HCT116 (cell line): ENCODE measurements at regions not wholly inside any gene's neighbourhood (a gene's known extent, or its start where the extent isn't known, plus 50 kb on each side); places are given as distances from the start of the nearest gene placed in this dataset.

Experiments used
- ATAC-seq: fragments of 200-7000 bp; cut with Tn5 transposase; 2 replicates; pipeline ENCODE4 v1.9.1; 2020; ENCODE audit warnings: mild to moderate bottlenecking, moderate library complexity
- BruUV-seq: library from RNA; stranded (reverse); fragments of 400-500 nt; replicated peaks from 2 replicates; lab custom pipeline; 2021; lab: Mats Ljungman, UMichigan
- CTCF ChIA-PET: fragments of 300-600 bp; sonication (Branson Sonifier 250); formaldehyde crosslinking; loops from one replicate; lab custom pipeline; 2021; ENCODE audit warnings: antibody characterized with exemption; lab: Charles Lee
- POLR2A ChIA-PET: fragments of 300-600, 350-600 bp; sonication (Branson Sonifier 250); formaldehyde crosslinking; loops from one replicate; lab custom pipeline; 2021; ENCODE audit warnings: antibody characterized with exemption; lab: Charles Lee
- RAD21 ChIA-PET, 2 experiments: fragments of 300-600 bp; sonication (Branson Sonifier 250); formaldehyde crosslinking; loops; one replicate each; lab custom pipeline; 2023; ENCODE audit warnings: low total read pairs in 2 of 2; ENCODE audit not compliant: uncharacterized antibody in 2 of 2, unreplicated experiment in 2 of 2, low non-redundant PET in 1 of 2; lab: Charles Lee
- DNase-seq: peaks from one replicate; pipeline ENCODE4 v3.0.0-alpha.2; 2010; ENCODE audit warnings: low read depth, low spot score
- H2AFZ ChIP-seq: fragments of 200-600 bp; shearing (Covaris generic), sonication (generic); 2 replicates; pipeline ENCODE4 v1.6.1; 2017; ENCODE audit warnings: low read depth, mixed run types, mixed read lengths, antibody characterized with exemption, low read length; ENCODE audit not compliant: poor library complexity, severe bottlenecking
- H3K27ac ChIP-seq: 2 replicates; pipeline ENCODE4 v1.5.1; 2012; ENCODE audit warnings: low read depth, low read length
- H3K27me3 ChIP-seq: fragments of 200-600 bp; sonication (generic); 2 replicates; pipeline ENCODE4 v1.6.1; 2016; ENCODE audit warnings: mixed run types, low read length, mixed read lengths; ENCODE audit not compliant: insufficient read depth
- H3K36me3 ChIP-seq, 2 experiments: fragments of 200-500 bp in 1 of 2; fragments of 200-600 bp in 1 of 2; sonication (Bioruptor generic) in 1 of 2; sonication (generic) in 1 of 2; 2 replicates each; pipeline versions ENCODE4 v1.5.1 to v1.6.1; 2014 to 2016; ENCODE audit warnings: low read length in 2 of 2, inconsistent platforms in 1 of 2, mixed read lengths in 1 of 2, mixed run types in 1 of 2; ENCODE audit not compliant: insufficient read depth in 2 of 2, control insufficient read depth in 1 of 2
- H3K4me1 ChIP-seq, 2 experiments: fragments of 200-600 bp in 1 of 2; sonication (generic) in 1 of 2; 2 replicates each; pipeline versions ENCODE4 v1.5.1 to v1.6.1; 2012 to 2017; ENCODE audit warnings: low read length in 2 of 2, inconsistent platforms in 1 of 2, mild to moderate bottlenecking in 1 of 2, mixed read lengths in 1 of 2, mixed run types in 1 of 2, moderate library complexity in 1 of 2; ENCODE audit not compliant: insufficient read depth in 2 of 2, control insufficient read depth in 1 of 2
- H3K4me2 ChIP-seq: fragments of 200-600 bp; sonication (generic); 2 replicates; pipeline ENCODE4 v1.6.1; 2017; ENCODE audit warnings: mixed run types, low read length, mixed read lengths
- H3K4me3 ChIP-seq, 2 experiments: fragments of 200-600 bp in 1 of 2; sonication (generic) in 1 of 2; replicated peaks in 1 of 2; 2 replicates each; pipeline ENCODE4 v1.5.1; 2011 to 2016; ENCODE audit warnings: low read length in 2 of 2, control low read depth in 1 of 2, low read depth in 1 of 2, mild to moderate bottlenecking in 1 of 2, mixed read lengths in 1 of 2, mixed run types in 1 of 2
- H3K79me2 ChIP-seq: fragments of 200-600 bp; sonication (generic); 2 replicates; pipeline ENCODE4 v1.6.1; 2017; ENCODE audit warnings: mild to moderate bottlenecking, mixed run types, low read length, moderate library complexity, mixed read lengths; ENCODE audit not compliant: insufficient read depth
- H3K9ac ChIP-seq: fragments of 200-600 bp; sonication (generic); 2 replicates; pipeline ENCODE4 v1.6.1; 2016; ENCODE audit warnings: low read length, mixed read lengths
- H3K9me2 ChIP-seq: fragments of 200-600 bp; sonication (generic), shearing (Covaris generic); 2 replicates; pipeline ENCODE4 v1.6.1; 2017; ENCODE audit warnings: mixed run types, mild to moderate bottlenecking, moderate library complexity; ENCODE audit not compliant: insufficient read depth
- H3K9me3 ChIP-seq, 2 experiments: fragments of 200-500 bp in 1 of 2; fragments of 200-600 bp in 1 of 2; sonication (Bioruptor generic) in 1 of 2; sonication (generic) in 1 of 2; 2 replicates each; pipeline ENCODE4 v1.6.1; 2014 to 2017; ENCODE audit warnings: low read length in 2 of 2, mixed read lengths in 2 of 2, inconsistent platforms in 1 of 2, low read depth in 1 of 2, mild to moderate bottlenecking in 1 of 2, mixed run types in 1 of 2, moderate library complexity in 1 of 2; ENCODE audit not compliant: control insufficient read depth in 1 of 2, insufficient read depth in 1 of 2
- H4K20me1 ChIP-seq: fragments of 200-600 bp; sonication (generic), shearing (Covaris generic); 2 replicates; pipeline ENCODE4 v1.6.1; 2017; ENCODE audit warnings: mixed run types, mild to moderate bottlenecking, moderate library complexity; ENCODE audit not compliant: insufficient read depth
- CBX3 ChIP-seq: IDR thresholded peaks from 2 replicates; pipeline ENCODE4 v1.6.1; 2012; ENCODE audit warnings: low read depth
- CEBPB ChIP-seq: IDR thresholded peaks from 2 replicates; pipeline ENCODE4 v1.6.1; 2012; ENCODE audit warnings: low read depth
- EGR1 ChIP-seq: IDR thresholded peaks from 2 replicates; pipeline ENCODE4 v1.6.1; 2012; ENCODE audit warnings: low read depth
- ELF1 ChIP-seq: IDR thresholded peaks from 2 replicates; pipeline ENCODE4 v1.6.1; 2012; ENCODE audit warnings: low read depth, borderline replicate concordance
- EZH2phosphoT487 ChIP-seq: fragments of 200-600 bp; IDR thresholded peaks from 2 replicates; pipeline ENCODE4 v1.6.1; 2018; ENCODE audit warnings: antibody characterized with exemption, borderline replicate concordance
- MAX ChIP-seq: IDR thresholded peaks from 2 replicates; pipeline ENCODE4 v1.6.1; 2012
- POLR2A ChIP-seq: IDR thresholded peaks from 2 replicates; pipeline ENCODE4 v1.7.0; 2011; ENCODE audit warnings: borderline replicate concordance; ENCODE audit not compliant: insufficient read depth, insufficient read length; ENCODE audit errors: extremely low read depth
- RAD21 ChIP-seq: IDR thresholded peaks from 2 replicates; pipeline ENCODE4 v1.6.1; 2012; ENCODE audit warnings: low read depth, mild to moderate bottlenecking
- REST ChIP-seq: IDR thresholded peaks from 2 replicates; pipeline ENCODE4 v1.6.1; 2012; ENCODE audit warnings: low read depth
- SP1 ChIP-seq: IDR thresholded peaks from 2 replicates; pipeline ENCODE4 v1.6.1; 2012; ENCODE audit warnings: low read depth
- SRF ChIP-seq: IDR thresholded peaks from 2 replicates; pipeline ENCODE4 v1.6.1; 2012; ENCODE audit warnings: low read depth
- TCF7L2 ChIP-seq: IDR thresholded peaks from 2 replicates; pipeline ENCODE4 v1.7.0; 2011; ENCODE audit warnings: borderline replicate concordance, inconsistent platforms; ENCODE audit not compliant: insufficient read depth, insufficient read length; ENCODE audit errors: extremely low read depth
- ZBTB33 ChIP-seq: IDR thresholded peaks from 2 replicates; pipeline ENCODE4 v1.6.1; 2011; ENCODE audit warnings: mild to moderate bottlenecking, low read length, moderate library complexity; ENCODE audit not compliant: insufficient replicate concordance; ENCODE audit errors: extremely low read depth
- ZFX ChIP-seq: fragments of 450-650 bp; IDR thresholded peaks from 2 replicates; pipeline ENCODE4 v1.6.1; 2017
- ZNF274 ChIP-seq: fragments of 200-500 bp; sonication (Bioruptor generic); IDR thresholded peaks from 2 replicates; pipeline ENCODE4 v1.6.1; 2014; ENCODE audit warnings: mild to moderate bottlenecking, low read depth, low read length, inconsistent platforms
- intact Hi-C: fragments of 100-400 bp; cut with micrococcal nuclease; formaldehyde crosslinking; loops from 2 replicates; pipeline ENCODE4 v1.10.0; 2022

GRCh38 chr16:59045501-59045900 lies 311.4 kb upstream of the GOT2 start:
- no peaks in the 10 kb centered on the region for H3K79me2 ChIP-seq
- H3K9me2 ChIP-seq: no peaks in the 10 kb centered on the region
- DNase-seq: no peak
- no peaks in the 10 kb centered on the region for H4K20me1 ChIP-seq
- CTCF ChIA-PET: no interaction called here
- intact Hi-C loops: no loop called here
- H2AFZ ChIP-seq: no peak overlapping the region
- RAD21 ChIA-PET: no interaction called here
- H3K9me3 ChIP-seq: no peaks in the 10 kb centered on the region; a peak in 1 of 4 replicates
- no peak overlapping the region for H3K4me3 ChIP-seq
- no peak for ATAC-seq
- no peaks in the 10 kb centered on the region for H3K4me1 ChIP-seq
- no peaks in the 10 kb centered on the region for H3K36me3 ChIP-seq
- TF ChIP-seq POLR2A (no peak), CEBPB (no peak), EGR1 (no peak), ZBTB33 (no peak), EZH2phosphoT487 (no peak), ELF1 (no peak), TCF7L2 (no peak), RAD21 (no peak), REST (no peak), ZFX (no peak), SRF (no peak), SP1 (no peak), CBX3 (no peak), ZNF274 (no peak), MAX (no peak)
- no peak overlapping the region for H3K27ac ChIP-seq
- H3K4me2 ChIP-seq: no peak overlapping the region
- H3K27me3 ChIP-seq: no peaks in the 10 kb centered on the region
- BruUV-seq: no TSS peak
- H3K9ac ChIP-seq: no peak overlapping the region
- POLR2A ChIA-PET: no interaction called here
